HL-60 (cell line): ENCODE measurements at regions not wholly inside any gene's neighbourhood (a gene's known extent, or its start where the extent isn't known, plus 50 kb on each side); places are given as distances from the start of the nearest gene placed in this dataset.

Experiments
- DNase-seq, 2 experiments: peaks; one replicate each; pipeline ENCODE4 v3.0.0-alpha.2; 2010 to 2020; ENCODE audit warnings: low read depth in 1 of 2, low spot score in 1 of 2
- H3K27ac ChIP-seq: fragments of 250-450 bp; sonication (Bioruptor Pico); replicated peaks from 2 replicates; pipeline ENCODE4 v1.5.1; 2020; ENCODE audit warnings: mild to moderate bottlenecking, moderate library complexity
- H3K27me3 ChIP-seq: fragments of 250-450 bp; sonication (Bioruptor Pico); 2 replicates; pipeline ENCODE4 v1.5.1; 2021; ENCODE audit warnings: mild to moderate bottlenecking, moderate library complexity; ENCODE audit not compliant: insufficient read depth, poor library complexity, severe bottlenecking
- H3K4me3 ChIP-seq: replicated peaks from 2 replicates; pipeline ENCODE4 v1.5.1; 2011; ENCODE audit warnings: mild to moderate bottlenecking, control low read depth, low read length; ENCODE audit not compliant: insufficient read depth
- GABPA ChIP-seq: IDR thresholded peaks from 2 replicates; pipeline ENCODE4 v1.6.1; 2012; ENCODE audit warnings: low read depth
- POLR2AphosphoS5 ChIP-seq: IDR thresholded peaks from 2 replicates; pipeline ENCODE4 v1.6.1; 2012; ENCODE audit warnings: low read depth
- SPI1 ChIP-seq: IDR thresholded peaks from 2 replicates; pipeline ENCODE4 v1.6.1; 2012; ENCODE audit warnings: low read depth, mild to moderate bottlenecking, borderline replicate concordance
- TF ChIP-seq, protein P1 (sequence below): IDR thresholded peaks from 2 replicates; pipeline ENCODE4 v1.6.1; 2012; ENCODE audit warnings: low read depth; ENCODE audit not compliant: insufficient replicate concordance
- TF ChIP-seq, protein P2 (sequence below): IDR thresholded peaks from one replicate; pipeline ENCODE4 v1.5.1; 2011; ENCODE audit warnings: low read length, control low read depth, inconsistent platforms; ENCODE audit not compliant: insufficient read depth

DNA sequence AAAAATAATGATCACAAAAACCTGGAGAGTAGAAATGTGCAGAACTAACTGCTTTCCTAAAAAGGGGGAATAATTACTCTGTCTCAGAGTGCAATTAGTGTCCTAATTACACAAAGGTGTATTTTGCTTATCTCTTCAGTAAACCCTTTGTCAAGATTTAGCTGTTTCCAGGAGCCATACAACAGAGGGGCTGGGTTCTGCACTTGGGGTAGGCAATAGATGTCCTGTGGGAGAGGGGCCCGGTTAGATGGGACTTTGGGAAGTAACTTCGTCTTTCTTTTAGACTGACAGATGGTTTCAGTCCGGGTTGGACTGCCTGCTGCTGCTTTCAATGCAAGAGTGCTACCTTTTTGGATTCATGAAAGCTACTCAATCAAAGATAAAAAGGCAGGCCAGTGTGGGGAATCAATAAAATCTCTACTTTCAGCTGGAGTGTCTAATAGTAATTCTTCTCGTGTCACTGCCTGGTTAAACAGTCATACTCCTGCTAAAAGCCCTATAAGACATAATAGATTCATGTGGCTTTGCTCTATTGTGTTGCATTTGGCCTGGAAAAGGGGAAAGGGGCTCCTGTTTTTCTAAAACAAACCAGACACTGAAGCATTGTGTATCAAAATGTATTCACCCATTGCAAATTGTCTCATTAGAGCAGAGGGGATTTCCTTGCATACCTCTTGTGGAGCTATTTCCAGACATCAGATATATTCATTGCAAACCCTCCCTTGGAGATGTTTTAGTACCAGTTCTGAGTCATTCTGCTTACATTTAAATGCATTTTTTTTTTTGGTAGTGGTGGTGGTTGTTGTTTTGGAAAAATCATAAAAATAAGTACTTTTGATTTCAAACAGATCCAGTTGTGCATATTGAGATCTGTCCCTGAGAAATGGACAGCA is 83.3 kb upstream of the PCDH8 start:
- H3K4me3 ChIP-seq = no peak overlapping the region
- H3K27ac ChIP-seq = no peak overlapping the region
- TF ChIP-seq GABPA (no peak), SPI1 (no peak), POLR2AphosphoS5 (no peak)
- TF ChIP-seq, protein P1, sequence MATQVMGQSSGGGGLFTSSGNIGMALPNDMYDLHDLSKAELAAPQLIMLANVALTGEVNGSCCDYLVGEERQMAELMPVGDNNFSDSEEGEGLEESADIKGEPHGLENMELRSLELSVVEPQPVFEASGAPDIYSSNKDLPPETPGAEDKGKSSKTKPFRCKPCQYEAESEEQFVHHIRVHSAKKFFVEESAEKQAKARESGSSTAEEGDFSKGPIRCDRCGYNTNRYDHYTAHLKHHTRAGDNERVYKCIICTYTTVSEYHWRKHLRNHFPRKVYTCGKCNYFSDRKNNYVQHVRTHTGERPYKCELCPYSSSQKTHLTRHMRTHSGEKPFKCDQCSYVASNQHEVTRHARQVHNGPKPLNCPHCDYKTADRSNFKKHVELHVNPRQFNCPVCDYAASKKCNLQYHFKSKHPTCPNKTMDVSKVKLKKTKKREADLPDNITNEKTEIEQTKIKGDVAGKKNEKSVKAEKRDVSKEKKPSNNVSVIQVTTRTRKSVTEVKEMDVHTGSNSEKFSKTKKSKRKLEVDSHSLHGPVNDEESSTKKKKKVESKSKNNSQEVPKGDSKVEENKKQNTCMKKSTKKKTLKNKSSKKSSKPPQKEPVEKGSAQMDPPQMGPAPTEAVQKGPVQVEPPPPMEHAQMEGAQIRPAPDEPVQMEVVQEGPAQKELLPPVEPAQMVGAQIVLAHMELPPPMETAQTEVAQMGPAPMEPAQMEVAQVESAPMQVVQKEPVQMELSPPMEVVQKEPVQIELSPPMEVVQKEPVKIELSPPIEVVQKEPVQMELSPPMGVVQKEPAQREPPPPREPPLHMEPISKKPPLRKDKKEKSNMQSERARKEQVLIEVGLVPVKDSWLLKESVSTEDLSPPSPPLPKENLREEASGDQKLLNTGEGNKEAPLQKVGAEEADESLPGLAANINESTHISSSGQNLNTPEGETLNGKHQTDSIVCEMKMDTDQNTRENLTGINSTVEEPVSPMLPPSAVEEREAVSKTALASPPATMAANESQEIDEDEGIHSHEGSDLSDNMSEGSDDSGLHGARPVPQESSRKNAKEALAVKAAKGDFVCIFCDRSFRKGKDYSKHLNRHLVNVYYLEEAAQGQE = no peak
- TF ChIP-seq, protein P2, sequence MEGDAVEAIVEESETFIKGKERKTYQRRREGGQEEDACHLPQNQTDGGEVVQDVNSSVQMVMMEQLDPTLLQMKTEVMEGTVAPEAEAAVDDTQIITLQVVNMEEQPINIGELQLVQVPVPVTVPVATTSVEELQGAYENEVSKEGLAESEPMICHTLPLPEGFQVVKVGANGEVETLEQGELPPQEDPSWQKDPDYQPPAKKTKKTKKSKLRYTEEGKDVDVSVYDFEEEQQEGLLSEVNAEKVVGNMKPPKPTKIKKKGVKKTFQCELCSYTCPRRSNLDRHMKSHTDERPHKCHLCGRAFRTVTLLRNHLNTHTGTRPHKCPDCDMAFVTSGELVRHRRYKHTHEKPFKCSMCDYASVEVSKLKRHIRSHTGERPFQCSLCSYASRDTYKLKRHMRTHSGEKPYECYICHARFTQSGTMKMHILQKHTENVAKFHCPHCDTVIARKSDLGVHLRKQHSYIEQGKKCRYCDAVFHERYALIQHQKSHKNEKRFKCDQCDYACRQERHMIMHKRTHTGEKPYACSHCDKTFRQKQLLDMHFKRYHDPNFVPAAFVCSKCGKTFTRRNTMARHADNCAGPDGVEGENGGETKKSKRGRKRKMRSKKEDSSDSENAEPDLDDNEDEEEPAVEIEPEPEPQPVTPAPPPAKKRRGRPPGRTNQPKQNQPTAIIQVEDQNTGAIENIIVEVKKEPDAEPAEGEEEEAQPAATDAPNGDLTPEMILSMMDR = no peak
- H3K27me3 ChIP-seq = no peaks in the 10 kb centered on the region
- DNase-seq = no peak

DNA sequence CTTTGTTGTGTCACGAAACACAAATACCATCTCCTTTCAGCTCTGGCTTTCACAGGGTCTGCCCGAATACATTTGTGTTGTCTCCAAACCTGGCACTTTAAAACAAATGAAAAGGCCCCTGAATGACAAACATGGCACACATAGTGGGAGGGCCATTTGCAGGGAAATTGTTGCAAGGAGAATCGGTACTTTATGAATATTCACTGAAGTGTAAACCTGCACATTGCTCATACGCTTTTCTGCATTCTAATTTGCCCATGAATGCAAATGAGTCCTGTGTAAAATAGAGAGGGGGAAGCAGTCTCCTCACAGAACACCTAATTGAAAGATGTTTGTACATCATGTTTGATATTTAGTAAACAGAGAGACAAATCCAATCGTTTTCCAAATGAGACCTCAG is 82.7 kb upstream of the PCDH8 start:
- no peak for DNase-seq
- TF ChIP-seq, protein P1 = no peak
- TF ChIP-seq, protein P2 = no peak
- TF ChIP-seq GABPA = no peak
- no peak for TF ChIP-seq POLR2AphosphoS5
- no peak for TF ChIP-seq SPI1
- no peak overlapping the region for H3K27ac ChIP-seq
- no peak overlapping the region for H3K4me3 ChIP-seq
- H3K27me3 ChIP-seq = no peaks in the 10 kb centered on the region

DNA sequence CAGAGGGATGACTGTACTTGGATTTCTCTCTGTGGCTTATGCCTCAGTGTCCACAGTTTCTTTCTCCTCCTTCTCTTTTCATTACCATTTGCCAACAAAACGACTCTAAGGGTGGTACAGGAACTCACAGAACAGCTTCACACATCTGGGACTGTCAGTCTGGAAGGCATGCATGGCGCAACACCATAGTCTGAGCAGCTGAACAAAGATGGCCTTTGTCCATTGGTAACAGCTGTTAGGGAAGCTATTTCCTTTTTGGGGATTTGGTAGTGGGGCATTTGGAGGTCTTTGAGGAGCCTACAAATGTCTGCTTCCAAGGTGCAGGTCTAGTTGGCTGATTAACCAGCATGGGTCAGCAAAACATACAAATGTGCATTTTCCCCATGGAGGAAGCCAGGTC is 81.4 kb upstream of the PCDH8 start:
- TF ChIP-seq, protein P2 = no peak
- TF ChIP-seq GABPA = no peak
- TF ChIP-seq, protein P1 = no peak
- TF ChIP-seq SPI1 = no peak
- no peak for TF ChIP-seq POLR2AphosphoS5
- H3K27me3 ChIP-seq = no peaks in the 10 kb centered on the region
- no peak for DNase-seq
- no peak overlapping the region for H3K4me3 ChIP-seq
- no peak overlapping the region for H3K27ac ChIP-seq
